NCI-H1930 (cell line): ENCODE measurements at regions not wholly inside any gene's neighbourhood (a gene's known extent, or its start where the extent isn't known, plus 50 kb on each side); places are given as distances from the start of the nearest gene placed in this dataset.

Source experiments
- DNase-seq, 2 experiments: peaks; one replicate each; lab custom pipeline; 2025; lab: John Stamatoyannopoulos, UW

DNA sequence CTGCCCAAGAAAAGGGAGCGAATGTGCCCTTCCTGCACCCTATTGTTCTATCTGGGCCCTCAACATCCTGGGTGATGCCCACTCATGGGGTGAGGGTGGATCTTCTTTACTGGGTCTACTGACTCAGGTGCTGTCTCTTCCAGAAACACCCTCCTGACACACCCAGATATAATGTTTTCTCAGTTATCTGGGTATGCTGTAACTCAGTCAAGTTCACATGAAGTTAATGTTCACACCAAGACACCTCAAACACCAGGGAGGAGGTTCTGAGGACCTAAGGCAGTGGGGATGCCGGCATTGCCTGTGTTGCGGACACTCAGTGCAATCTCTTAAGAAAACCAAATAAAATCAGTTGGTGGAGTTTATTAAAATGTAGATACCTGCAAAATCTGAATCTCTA lies 500.9 kb downstream of the BCL11A start:
- DNase-seq = no peak

GRCh38 chr2:60051991-60052390 lies 501.5 kb downstream of the BCL11A start:
- no peak for DNase-seq

DNA sequence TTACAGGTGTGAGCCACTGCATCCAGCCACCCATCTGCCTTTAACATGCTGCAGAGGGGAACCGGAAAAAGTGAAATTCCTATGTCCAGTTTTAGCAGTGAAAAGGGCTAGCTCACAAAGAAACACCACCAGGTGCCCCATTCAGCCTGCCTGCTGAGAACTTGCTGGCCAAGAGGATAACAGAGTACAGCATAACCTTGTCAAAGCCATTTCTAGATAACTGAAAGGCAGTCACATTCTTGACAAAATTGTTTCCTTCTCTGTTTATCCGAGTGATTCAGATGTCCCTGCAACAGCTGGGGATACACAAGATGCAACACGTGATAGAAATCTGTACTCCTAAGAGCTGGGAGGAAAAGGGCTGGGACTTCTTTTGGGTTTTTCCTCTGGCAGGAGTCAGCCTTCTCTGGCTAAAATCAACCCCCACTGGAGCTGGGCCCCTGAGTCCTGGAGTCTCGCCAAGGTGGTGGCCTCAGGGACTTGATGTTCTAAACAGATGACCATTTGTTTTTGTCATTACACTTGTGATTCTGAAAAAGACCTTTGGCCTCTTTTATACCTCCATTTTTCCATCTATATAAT lies 505.4 kb downstream of the BCL11A start:
- DNase-seq = no peak

- no peak for DNase-seq
Observed at GRCh38 chr2:60047347-60047746, 506.1 kb downstream of the BCL11A start.

DNA sequence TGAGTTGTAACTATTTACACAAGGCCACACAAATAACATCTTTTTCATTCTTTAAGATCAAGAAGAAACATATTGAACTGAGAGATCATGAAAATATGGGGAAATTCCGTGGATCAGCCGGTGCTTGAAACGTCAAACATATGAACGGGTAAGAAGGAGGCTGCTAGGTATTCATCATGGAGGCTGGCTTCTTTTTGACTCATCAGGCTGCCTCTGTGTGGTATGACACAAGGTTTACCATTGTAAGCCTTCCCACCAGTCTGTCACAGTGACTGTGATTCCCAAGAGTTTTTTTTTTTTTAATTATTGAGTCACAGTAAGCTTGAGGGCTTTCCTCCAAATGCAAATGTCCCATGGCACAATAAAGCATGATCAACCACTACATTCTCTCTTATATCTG lies 506.9 kb downstream of the BCL11A start:
- no peak for DNase-seq

DNA sequence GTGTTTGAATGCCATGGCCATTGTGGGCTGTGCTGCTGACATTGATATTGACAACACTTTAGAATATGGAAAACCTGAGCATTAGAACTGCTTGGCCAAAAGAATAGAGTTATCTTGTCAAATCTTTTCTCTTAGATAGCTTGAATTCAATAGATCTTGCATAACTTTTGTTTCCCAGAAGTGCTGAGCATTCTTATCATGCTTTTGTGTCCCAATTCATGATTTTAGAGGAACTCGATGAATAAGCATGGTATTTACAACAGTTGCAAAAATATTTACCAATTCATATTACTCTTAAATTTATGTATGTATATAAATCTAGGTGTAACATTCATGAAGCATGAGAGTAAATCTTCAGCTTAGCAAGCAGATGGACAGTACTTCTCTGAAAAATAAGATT lies 508.0 kb downstream of the BCL11A start:
- DNase-seq = no peak

DNA sequence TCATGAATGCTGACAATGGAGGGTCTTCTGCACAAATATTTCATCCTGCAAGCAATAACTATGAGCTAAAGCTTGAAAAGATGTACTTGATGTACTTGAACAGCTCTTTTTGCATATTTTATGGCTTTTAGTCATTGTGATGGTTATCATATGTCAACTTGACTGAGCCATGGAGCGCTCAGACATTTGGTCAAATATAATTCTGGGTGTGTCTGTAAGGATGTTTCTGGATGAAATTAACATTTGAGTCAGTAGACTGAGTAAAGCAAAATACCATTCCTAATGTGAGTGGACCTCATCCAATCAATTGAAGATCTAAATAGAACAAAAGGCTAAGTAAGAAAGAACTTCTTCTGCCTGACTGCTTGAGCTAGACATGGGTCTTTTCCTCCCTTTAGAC lies 509.0 kb downstream of the BCL11A start:
- DNase-seq = no peak

DNA sequence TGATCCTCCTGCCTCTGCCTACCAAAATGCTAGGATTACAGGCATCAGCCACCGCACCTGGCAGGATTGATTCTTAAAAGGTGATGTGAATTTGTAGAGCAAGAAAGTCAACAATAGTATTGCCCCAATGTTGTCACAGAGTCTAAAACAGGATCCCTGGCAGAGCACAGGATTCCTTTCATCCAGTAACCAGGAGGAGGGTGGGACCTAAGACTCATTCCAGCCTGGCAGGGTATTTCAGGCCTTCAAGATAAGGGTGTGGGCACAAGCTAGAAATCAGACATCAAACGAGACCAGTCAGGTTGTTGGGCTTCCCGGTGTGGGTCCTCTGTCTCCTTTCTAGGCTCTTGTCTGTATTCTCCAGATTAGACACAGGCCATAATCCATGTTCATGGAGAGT lies 511.4 kb downstream of the BCL11A start:
- no peak for DNase-seq

GRCh38 chr2:60033325-60033724 lies 520.1 kb downstream of the BCL11A start:
- no peak for DNase-seq

DNA sequence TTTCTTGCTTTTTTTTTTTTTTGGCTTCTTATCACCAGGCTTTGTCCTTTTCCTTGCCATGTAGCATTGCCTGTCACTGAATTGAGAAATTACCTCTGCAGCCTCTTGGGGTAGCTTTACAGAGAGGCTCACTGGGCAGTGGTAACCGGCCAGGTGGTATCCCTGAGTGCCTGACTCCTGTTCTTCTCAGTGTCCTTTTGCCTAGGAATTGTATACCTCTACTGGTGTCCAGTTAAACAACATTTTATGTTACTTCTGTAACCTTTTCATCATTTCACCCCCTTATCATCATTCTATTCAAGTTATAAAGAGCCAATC lies 523.9 kb downstream of the BCL11A start:
- DNase-seq = no peak

GRCh38 chr2:60028849-60029565 lies 524.4 kb downstream of the BCL11A start:
- DNase-seq = no peak

GRCh38 chr2:60025496-60025895 lies 528.0 kb downstream of the BCL11A start:
- no peak for DNase-seq

GRCh38 chr2:60023256-60023985 lies 530.0 kb downstream of the BCL11A start:
- DNase-seq = no peak

DNA sequence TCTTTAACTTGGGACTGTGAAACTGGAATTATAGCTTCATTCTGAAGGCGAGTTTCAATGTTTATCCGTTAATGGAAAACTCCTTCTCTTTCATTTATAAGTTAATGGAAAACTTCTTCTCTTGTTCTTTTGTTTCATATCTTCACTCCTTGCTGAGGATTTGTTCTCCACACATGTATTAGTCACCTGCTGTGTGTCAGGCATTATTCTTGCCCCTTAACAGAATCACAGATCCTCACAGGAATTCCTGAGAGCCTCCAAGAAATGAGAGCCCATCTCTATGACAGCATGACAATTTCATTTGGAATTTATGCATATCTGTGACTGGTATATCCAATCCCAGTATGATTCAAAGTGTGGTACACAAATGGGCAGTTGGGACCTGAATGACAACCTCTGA lies 545.8 kb downstream of the BCL11A start:
- no peak for DNase-seq

DNA sequence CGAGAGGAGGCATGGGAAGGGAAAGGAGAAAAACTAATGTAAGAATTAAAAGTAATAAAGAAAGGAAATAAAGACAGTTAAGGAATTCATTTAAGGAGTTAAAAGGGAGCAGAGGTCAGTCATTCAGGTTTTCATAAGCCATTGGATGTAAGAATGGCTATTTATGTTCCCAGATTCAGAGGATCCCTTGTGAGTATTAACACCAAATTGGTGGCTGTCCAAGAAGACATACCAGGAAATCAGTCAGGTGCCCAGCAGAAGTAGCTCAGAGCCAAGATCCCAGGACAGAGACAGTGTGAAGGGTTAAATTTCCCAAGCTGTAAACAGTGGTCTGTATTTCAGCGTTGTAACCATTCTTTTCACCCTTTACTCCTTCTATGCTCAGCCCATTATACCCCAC lies 550.4 kb downstream of the BCL11A start:
- DNase-seq = no peak

GRCh38 chr2:60002183-60002867 lies 551.1 kb downstream of the BCL11A start:
- DNase-seq = no peak

DNA sequence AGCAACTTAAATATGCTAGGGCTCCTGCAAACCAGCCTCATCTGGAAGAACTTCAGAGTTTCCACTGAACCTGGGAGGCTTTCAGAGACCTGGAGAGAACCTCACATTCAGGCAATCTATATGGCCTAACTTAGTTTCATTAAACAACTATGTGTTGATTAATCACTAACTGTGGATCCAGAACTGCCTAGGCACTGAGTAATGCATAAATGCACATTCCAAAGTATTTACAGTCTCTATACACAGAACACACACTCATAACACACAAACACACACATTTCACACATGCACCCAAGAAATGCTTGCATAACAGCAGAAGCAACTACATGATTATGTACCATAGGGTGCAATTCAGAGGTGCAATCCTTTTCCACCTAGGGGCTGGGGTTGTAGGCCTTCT lies 552.8 kb downstream of the BCL11A start:
- DNase-seq = no peak

- DNase-seq = no peak
Observed at GRCh38 chr2:59998324-59998723, 555.1 kb downstream of the BCL11A start.

GRCh38 chr2:59997371-59997770 lies 556.1 kb downstream of the BCL11A start:
- DNase-seq = no peak

DNA sequence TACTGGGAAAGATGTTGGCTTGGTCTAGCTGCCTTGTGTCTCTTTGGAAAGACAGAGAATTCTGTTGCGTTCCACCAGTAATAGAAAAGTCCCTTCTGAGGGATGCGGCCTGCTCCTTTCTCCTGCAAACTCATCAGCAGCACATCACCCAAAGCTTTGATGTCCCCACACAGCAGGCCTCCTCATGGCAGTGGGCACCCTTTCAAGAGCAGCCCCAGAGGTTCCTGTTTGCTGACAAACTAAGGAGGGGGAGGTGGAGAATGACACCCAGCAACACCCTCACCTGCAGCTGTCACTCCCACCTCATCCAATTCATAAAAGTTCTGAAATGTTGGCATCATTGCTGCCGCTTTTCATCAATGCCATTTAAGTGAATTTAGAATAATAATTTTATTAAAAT lies 556.6 kb downstream of the BCL11A start:
- no peak for DNase-seq

DNA sequence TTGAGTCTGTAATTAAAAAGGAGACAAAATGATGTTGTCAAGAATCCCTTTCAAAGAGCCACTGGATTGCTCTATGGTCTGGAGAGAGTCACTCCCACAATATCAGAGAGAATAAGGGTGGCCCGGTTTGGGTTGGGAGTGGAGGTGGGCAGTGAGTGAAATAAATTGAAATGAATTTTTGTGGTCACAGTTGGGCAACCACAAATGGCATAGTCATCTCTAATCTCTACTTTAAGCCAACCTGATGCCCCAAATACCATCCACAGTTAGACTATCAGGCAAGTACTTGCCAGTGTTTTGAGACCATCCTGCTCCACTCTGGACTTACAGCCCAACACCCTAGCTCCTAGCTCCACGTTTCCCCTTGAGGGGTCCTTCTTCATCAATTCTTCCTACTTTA lies 559.7 kb downstream of the BCL11A start:
- DNase-seq = no peak

GRCh38 chr2:59988341-59988740 lies 565.1 kb downstream of the BCL11A start:
- DNase-seq = no peak

DNA sequence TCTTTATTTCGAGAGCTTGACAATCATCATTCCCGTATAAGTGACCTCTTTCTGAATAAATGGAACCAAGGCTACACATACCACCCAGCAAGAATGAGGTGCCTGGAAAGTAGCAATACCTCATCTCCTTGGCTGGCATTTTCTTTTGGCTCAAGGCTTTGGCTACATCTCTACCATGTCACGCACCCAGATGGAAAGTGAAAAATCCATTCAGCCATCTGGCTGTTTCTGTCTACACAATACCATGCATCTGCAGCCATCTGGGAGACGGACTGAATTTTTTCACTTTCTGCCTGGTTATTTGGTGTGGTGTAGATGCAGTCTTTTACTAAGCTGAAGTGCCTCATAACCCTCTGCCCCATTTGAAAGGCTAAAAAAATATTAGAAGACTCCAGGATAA lies 566.9 kb downstream of the BCL11A start:
- no peak for DNase-seq
